GM13977 (cell line): ENCODE measurements at regions not wholly inside any gene's neighbourhood (a gene's known extent, or its start where the extent isn't known, plus 50 kb on each side); places are given as distances from the start of the nearest gene placed in this dataset.
"Not testable (repeated sequence)": the region's sequence is repeated elsewhere in the genome, so short reads cannot be mapped to it uniquely, and the experiment has no call there.

Experiments
- DNase-seq: peaks from one replicate; pipeline ENCODE4 v3.0.0; 2012; ENCODE audit warnings: low spot score
- in situ Hi-C: fragments of 300-500 bp; cut with MboI; formaldehyde crosslinking; loops from one replicate; pipeline ENCODE4 v1.12.0; 2022; ENCODE audit warnings: low sequenced_read_pairs, low pct_unique_long_range_greater_than_20kb, mixed read lengths, inconsistent platforms; ENCODE audit not compliant: unreplicated experiment

DNA sequence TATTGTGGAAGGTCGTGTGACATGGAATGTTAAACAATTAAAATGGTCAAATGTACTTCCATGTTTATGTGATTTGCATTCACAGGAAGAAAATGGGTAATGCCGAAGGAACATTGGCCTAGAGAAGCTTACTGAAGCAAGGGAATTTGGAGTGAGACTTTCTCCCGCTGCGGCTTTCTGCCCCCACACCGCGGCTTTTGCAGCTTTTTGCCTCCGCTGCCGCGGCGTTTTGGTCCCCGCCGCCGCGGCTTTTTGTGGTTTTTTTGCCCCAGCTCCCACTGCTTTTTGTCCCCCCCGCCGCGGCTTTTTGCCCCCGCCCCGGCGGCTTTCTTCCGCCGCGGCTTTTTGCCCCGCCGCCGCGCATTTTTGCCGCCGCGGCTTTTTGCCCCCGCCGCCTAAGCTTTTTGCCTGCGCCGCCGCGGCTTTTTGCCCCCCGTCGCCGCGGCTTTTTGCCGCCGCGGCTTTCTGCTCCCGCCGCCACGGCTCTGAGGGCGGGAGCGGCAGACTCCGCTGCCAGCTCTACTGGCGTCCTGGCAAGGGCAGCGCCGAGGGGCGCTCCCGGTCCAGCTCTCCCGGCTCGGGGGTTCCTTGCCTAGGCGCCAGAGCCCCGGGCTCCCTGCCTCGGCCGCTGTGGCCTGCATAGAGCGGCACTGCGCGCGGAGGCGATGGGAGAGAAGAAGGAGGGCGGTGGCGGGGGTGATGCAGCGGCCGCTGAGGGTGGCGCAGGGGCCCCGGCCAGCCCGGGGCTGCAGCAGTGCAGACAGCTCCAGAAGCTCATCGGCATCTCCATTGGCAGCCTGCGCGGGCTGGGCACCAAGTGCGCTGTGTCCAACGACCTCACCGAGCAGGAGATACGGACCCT lies 134.3 kb upstream of the ERV3-1 start:
- in situ Hi-C loops, DNase-seq: not testable (repeated sequence)

DNA sequence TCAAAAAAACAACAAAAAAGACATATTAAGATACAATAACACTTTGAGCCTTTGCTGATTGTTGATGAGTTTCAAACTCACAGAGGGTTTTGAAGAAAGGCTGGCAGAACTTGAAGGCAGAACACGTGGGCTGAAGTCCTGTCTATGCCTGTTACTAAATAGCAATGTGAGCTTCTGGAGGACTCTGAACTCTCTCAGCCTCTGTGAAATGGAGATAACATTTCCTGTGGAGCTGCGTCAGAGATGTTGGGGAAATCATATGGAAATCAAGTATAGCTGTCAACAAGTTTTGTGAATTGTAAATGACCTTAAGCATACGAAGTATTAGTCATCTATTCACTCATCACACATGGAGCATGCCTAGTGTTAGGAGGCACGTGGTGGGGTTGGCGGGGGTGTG lies 130.4 kb upstream of the ERV3-1 start:
- in situ Hi-C loops, DNase-seq: not testable (repeated sequence)

DNA sequence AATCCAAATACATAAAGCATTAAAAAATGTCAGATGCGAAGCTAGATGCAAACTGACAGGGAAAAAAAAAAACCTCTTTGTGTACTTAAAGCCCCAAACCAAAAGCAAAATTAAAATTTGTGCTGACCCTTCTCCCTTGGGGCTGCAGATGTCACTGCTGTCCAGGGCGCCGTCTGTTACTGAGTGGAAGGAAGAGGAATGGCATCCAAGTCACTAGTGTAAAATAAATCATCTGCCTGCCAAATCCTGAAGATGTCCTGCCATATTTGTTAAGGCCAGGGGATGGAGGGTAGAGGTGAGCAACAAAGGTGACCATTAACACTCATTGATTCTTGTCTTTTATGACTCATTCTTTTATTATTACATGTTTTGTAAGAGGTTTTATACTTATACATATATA lies 126.6 kb upstream of the ERV3-1 start:
- DNase-seq, in situ Hi-C loops: not testable (repeated sequence)

DNA sequence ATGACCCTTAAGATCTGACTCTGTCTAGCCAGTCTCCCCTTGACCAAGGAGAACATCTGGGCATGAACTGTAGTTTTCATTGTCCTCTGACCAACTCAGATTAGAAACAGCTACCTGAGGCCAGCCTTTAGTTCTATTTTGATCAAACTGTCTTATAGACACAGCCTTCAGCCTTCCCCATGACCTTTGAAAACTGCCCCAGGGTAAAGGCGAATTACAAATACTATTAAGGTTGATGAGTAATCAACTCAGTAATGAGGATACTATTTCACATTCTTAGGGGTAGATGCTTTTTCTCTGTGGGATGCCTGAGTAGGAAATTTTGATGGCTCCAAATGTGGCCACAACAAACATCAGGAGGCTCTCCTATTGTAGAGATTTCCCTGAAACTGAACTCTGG lies 125.8 kb upstream of the ERV3-1 start:
- in situ Hi-C loops: not testable (repeated sequence)

DNA sequence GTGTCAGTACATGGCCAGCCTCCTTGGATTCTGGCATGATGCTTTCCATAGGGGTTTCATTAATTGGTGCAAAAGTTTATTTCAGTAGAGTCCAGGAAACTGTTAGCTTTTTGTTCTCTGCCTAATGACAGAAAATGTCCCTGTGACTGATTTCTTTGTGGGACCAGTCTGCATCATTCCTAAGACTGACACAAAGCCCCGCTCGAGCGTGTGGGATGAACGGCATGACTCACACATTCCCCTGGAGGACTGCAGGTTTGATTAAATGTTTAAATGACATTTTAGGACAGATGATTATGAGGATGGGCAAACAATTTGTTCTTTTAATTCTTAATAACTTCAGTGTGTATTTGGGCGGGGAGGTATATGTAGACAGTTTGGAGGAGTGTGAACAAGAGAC lies 120.9 kb upstream of the ERV3-1 start:
- DNase-seq, in situ Hi-C loops: not testable (repeated sequence)

More for the DNA sequence above, 125.8 kb upstream of the ERV3-1 start:
- not testable (repeated sequence) for DNase-seq

DNA sequence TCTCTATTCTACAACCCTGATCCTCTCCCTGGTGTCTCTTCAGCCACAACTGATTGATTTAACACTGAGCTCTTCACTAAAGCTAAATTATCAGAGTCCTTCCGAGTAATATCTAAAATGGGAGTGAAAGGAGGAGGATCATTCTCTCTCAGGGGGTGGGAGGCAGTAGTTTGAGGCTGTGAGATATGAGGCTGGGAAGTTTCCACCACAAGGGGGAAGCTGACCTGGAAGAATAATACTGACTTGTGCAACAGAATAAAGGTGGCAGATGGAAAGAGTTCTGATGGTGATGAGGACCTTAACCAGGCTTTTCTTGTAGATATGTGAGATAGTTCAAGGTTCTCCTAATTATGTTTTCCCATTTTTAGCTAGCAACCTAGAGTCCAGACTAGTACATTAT lies 118.1 kb upstream of the ERV3-1 start:
- DNase-seq, in situ Hi-C loops: not testable (repeated sequence)

DNA sequence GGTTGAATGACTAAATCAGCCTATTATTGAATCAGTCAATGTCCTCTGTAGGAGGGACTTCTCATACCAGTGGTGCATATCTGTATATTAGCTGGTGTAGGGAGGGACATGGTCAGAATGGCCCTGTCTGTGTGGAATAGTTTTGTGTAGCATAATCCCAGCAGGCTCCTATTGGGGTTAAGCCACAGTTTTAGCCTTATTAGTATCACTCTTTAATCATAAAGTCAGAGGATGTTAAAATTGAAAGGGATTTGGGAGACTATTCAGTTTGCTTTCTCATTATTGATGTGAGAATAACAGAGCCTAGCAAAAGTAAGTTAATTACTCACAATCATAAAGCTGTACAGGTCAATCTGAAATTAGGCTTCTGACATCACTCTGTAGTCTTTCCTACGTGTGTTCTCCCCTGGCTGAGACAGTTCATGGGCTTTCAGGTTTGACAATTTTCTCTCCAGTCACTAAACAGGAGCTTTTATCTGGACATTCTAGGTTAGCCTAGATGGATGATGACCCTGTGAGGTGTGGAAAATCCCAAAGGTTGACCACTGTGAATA lies 99.2 kb upstream of the ERV3-1 start:
- in situ Hi-C loops, DNase-seq: not testable (repeated sequence)

DNA sequence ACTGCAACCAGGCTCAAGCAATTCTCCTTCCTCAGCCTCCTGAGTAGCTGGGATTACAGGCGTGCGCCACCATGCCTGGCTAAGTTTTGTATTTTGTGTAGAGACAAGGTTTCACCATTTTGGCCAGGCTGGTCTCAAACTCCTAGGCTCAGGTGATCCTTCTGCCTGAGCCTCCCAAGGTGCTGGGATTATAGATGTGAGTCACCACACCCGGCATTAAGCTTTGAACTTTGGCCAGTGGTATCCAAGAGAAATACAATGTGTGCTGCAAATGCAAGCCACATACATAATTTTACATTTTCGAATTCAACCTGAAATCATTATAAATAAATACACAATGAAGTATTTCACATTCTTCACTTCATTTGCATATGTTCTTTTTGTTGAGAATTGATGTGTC lies 94.0 kb upstream of the ERV3-1 start:
- in situ Hi-C loops, DNase-seq: not testable (repeated sequence)

DNA sequence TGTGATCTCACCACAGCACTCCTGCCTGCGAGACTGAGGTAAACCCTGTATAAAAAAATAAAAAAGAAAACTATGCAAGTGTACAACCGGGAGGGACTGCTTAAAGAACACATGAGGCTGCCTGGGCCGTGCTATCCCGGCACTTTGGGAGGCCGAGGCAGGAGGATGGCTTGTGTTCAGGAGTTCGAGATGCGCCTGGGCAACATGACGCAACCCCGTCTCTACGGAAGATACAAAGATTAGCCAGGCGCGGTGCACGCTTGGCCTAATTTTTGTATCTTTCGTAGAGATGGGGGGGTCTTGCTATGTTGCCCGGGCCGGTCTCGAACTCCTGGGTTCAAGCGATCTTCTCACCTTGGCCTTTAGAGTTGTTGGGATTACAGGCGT lies 75.2 kb upstream of the ERV3-1 start:
- DNase-seq, in situ Hi-C loops: not testable (repeated sequence)

DNA sequence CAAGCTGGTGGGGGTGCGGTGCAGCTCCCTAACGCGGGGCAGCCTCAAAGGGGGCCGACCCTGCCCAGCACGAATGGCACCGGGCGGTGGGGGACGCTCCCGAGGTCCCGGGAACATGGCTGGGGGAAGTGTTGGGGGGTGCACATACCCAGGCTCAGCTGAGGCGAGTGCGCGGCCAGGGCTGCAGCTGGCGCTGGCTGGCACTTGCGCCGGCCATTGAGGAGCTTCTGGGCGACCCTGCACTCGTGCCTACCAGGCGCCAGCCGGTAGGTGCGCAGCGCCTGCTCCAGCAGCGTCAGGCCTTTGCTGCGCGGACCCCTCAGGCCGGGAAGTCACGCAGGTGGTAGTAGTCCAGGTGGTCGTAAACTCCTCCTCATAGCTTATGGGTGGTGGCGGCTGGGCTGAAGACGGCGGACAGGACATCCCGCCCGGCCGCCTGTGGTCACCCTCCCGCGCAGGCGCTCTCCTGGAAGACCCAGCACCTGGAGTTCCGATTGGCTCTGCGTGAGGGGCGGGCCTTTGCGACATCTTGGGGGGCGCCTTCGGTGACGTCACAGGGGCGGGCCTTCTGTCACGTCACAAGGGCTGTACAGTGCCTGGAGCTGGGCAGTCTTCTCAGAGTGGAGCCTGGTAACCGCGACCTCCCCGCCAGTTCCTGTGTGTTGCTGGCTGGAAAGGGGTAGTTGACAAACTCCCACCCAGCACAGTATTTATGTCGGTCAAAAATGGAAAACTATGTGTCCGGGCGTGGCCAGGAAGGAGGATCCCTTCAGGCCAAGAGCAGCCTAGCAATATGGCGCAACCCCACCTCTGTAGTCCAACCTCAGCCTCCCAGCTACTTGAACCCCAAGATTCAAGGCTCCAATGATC lies 74.5 kb upstream of the ERV3-1 start:
- in situ Hi-C loops: not testable (repeated sequence)
- DNase-seq: peak; percentile 84

DNA sequence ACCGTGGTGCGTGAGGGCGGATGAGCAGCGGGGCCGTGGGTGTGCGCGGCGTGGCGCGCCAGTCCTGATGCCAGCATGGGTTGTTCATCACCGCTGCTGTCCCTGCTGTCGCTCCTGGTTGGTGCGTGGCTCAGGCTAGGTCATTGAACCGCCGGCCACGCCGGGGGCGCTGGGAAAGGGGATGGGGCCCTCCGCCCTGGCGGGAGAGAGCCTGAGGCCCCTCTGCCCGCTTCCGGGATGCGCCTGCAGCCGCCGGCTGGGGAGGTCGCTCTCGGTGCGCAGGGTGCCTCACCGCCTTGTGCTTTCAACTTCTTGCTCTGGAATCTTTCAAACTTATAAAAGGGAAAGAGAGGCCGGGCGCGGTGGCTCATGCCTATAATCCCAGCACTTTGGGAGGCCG lies 68.5 kb upstream of the ERV3-1 start:
- DNase-seq, in situ Hi-C loops: not testable (repeated sequence)

DNA sequence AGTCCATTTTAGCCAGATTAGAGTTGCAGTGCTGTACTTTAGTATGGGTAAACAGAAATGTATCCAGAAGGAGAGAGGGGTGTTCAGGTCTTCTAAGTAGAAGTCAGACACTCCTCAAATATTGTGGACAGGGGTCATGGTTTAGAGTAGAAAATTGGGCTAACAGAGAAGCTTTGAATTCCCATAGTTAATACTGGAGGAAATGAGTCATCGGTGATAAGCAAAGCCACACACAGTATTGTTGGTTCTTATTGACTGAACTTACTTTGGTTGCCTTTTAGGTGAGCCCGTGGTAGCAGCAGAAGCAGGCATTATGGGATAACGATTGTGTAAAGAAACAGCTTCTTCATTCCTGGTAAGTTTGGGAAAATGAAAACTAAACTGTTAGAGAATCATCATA lies 66.7 kb upstream of the ERV3-1 start:
- in situ Hi-C loops, DNase-seq: not testable (repeated sequence)

DNA sequence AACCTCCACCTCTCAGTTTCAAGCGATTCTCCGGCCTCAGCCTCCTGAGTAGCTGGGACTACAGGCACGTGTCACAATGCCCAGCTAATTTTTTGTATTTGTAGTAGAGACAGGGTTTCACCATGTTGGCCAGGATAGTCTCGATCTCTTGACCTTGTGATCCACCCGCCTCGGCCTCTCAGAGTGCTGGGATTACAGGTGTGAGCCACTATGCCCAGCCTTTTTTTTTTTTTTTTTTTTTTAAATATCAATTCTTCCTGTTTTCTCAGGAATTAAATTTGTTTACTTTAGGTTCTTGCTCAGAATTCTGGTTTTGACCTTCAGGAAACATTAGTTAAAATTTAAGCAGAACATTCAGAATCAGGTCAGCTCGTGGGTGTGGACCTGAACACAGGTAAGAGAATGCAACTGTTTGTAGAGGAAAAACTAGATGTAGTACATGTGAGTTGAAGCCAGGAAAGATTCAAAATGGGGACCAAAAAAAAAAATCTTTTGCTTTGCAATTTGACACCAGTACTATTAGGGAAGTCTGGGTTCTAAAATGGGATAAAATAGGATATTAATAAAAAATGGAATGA lies 65.5 kb upstream of the ERV3-1 start:
- in situ Hi-C loops: not testable (repeated sequence)

DNA sequence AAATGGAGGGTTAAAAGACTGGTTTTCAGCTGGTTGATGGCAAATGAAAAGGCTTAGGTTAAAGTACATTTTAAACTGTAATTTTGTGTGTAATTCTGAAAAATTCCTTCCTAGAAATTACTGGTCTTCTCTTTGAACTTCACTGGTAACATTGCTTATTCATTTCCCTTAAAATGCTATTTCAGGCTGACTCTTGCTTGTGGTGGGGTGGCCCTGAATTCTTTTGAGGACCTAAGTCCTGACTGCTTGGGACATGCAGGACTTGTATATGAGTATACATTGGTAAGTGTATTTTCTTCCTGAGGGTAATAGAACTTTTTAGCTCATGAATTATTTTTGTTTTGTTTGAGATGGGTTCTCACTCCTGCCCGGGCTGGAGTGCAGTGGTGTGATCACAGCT lies 63.0 kb upstream of the ERV3-1 start:
- DNase-seq, in situ Hi-C loops: not testable (repeated sequence)

More for the DNA sequence above, 65.5 kb upstream of the ERV3-1 start:
- DNase-seq: not testable (repeated sequence)

DNA sequence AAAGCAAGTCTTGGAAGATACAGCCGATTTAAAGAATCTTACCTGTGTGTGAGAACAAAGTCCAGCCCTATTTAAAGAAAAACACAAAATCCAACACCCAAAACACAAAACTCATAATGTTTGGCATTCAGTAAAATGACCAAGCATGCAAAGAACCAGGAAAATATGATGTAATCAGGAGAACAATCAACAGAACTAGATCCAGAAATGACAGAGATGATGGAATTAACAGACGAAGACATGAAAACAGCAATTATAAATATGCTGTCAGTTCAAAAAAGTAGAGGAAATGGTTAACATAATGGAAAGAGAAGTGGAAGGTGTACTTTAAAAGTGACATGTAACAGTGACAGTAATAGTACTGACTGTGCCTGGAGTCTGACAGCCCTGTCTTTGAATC lies 56.1 kb upstream of the ERV3-1 start:
- in situ Hi-C loops, DNase-seq: not testable (repeated sequence)

DNA sequence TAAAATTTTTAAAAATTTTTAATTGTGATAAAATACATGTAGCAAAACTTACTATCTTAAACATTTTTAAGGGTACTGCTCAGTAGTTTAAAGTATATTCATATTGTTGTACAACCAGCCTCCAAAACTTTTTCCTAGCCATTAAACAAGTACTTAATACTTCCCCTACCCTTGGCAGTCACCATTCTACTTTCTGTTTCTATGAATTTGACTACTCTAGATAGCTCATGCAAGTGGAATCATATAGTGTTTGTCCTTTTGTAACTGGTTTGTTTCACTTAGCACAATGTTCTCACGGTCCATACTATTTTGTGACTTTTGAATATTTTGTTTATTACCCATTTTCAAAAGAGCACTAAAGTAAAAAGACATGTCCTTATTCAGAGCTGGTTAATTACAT lies 52.8 kb upstream of the ERV3-1 start:
- DNase-seq, in situ Hi-C loops: not testable (repeated sequence)
